HG03066 (cell line): ENCODE measurements at regions not wholly inside any gene's neighbourhood (a gene's known extent, or its start where the extent isn't known, plus 50 kb on each side); places are given as distances from the start of the nearest gene placed in this dataset.

Experiments
- ATAC-seq: cut with Tn5 transposase; IDR thresholded peaks from one replicate; pipeline ENCODE4 v1.9.1; 2021; ENCODE audit warnings: low read depth; ENCODE audit not compliant: unreplicated experiment

GRCh38 chr17:14405189-14405588 is 104.3 kb downstream of the HS3ST3B1 start:
- ATAC-seq, result no peak
